ENCODE measurements at regions not wholly inside any gene's neighbourhood (a gene's known extent, or its start where the extent isn't known, plus 50 kb on each side); places are given as distances from the start of the nearest gene placed in this dataset.

GRCh38 chr6:54640911-54641310 is 205.7 kb upstream of the FAM83B start:
- H3K9me3 ChIP-seq (ENCODE audit: severe bottlenecking): no peaks in the 10 kb centered on the region
- DNase-seq: no peak
- no peaks in the 10 kb centered on the region for H3K36me3 ChIP-seq
- H3K27me3 ChIP-seq (ENCODE audit: insufficient read depth, low read depth, severe bottlenecking): no peaks in the 10 kb centered on the region
- no peak overlapping the region for H3K27ac ChIP-seq
- no peak for TF ChIP-seq CTCF (IDR thresholded peaks at IDR 0.05; ENCODE audit: low read depth, low read length)
- H3K4me3 ChIP-seq (ENCODE audit: low read depth, low read length): no peak overlapping the region

- no peak for DNase-seq
- H3K27ac ChIP-seq: no peak overlapping the region
- no peaks in the 10 kb centered on the region for H3K36me3 ChIP-seq
- no peak overlapping the region for H3K4me3 ChIP-seq (ENCODE audit: low read depth, low read length)
- TF ChIP-seq CTCF (IDR thresholded peaks at IDR 0.05; ENCODE audit: low read depth, low read length): no peak
- H3K27me3 ChIP-seq (ENCODE audit: insufficient read depth, low read depth, severe bottlenecking): no peaks in the 10 kb centered on the region
- no peaks in the 10 kb centered on the region for H3K9me3 ChIP-seq (ENCODE audit: severe bottlenecking)
These were observed 200.3 kb upstream of the FAM83B start for GRCh38 chr6:54646069-54646950.

GRCh38 chr6:54646951-54647664 is 199.5 kb upstream of the FAM83B start:
- H3K36me3 ChIP-seq: no peaks in the 10 kb centered on the region
- TF ChIP-seq CTCF (IDR thresholded peaks at IDR 0.05; ENCODE audit: low read depth, low read length): no peak
- H3K4me3 ChIP-seq (ENCODE audit: low read depth, low read length): no peak overlapping the region
- no peaks in the 10 kb centered on the region for H3K9me3 ChIP-seq (ENCODE audit: severe bottlenecking)
- DNase-seq: no peak
- H3K27ac ChIP-seq: no peak overlapping the region
- no peaks in the 10 kb centered on the region for H3K27me3 ChIP-seq (ENCODE audit: insufficient read depth, low read depth, severe bottlenecking)

- DNase-seq: no peak
- H3K27ac ChIP-seq: no peak overlapping the region
- TF ChIP-seq CTCF (IDR thresholded peaks at IDR 0.05; ENCODE audit: low read depth, low read length): no peak
These were observed 192.2 kb upstream of the FAM83B start for GRCh38 chr6:54654381-54654780.

GRCh38 chr6:54655162-54655561 is 191.4 kb upstream of the FAM83B start:
- TF ChIP-seq CTCF (IDR thresholded peaks at IDR 0.05; ENCODE audit: low read depth, low read length): no peak
- Histone ChIP-seq H3K4me3 (ENCODE audit: low read depth, low read length) (no peak overlapping the region), H3K27me3 (ENCODE audit: insufficient read depth, low read depth, severe bottlenecking) (peaks cover 18% of the 10 kb centered on the region), H3K36me3 (no peaks in the 10 kb centered on the region), H3K27ac (no peak overlapping the region), H3K9me3 (ENCODE audit: severe bottlenecking) (no peaks in the 10 kb centered on the region)
- DNase-seq: no peak

More at GRCh38 chr6:54654381-54654780, 192.2 kb upstream of the FAM83B start:
- Histone ChIP-seq H3K4me3 (ENCODE audit: low read depth, low read length) (no peak overlapping the region), H3K36me3 (no peaks in the 10 kb centered on the region), H3K27me3 (ENCODE audit: insufficient read depth, low read depth, severe bottlenecking) (peaks cover 15% of the 10 kb centered on the region), H3K9me3 (ENCODE audit: severe bottlenecking) (no peaks in the 10 kb centered on the region)

Data from WERI-Rb-1 (cell line).